Kidney (tissue), 13 donors: ENCODE measurements at regions not wholly inside any gene's neighbourhood (a gene's known extent, or its start where the extent isn't known, plus 50 kb on each side); places are given as distances from the start of the nearest gene placed in this dataset.

Source experiments
- DNase-seq, 5 donors: peaks; one replicate each; pipeline ENCODE4 v3.0.0-alpha.2; 2013 to 2020
- FAIRE-seq: peaks from 2 replicates; lab custom pipeline; 2012; peaks lifted over from hg19 to GRCh38; lab: Jason Lieb, UNC
- H3K27ac ChIP-seq, 2 donors: one replicate each; pipeline ENCODE4 v1.7.0; 2013; ENCODE audit warnings: low read depth in 2 of 2, low read length in 2 of 2, inconsistent platforms in 1 of 2
- H3K27me3 ChIP-seq: one replicate; pipeline ENCODE4 v1.7.1; 2013; ENCODE audit warnings: low read length, inconsistent platforms; ENCODE audit not compliant: control insufficient read depth, insufficient read depth
- H3K36me3 ChIP-seq, 3 donors: one replicate each; pipeline versions ENCODE4 v1.7.0 to v1.7.1; 2013; ENCODE audit warnings: low read length in 3 of 3, control low read depth in 1 of 3, inconsistent platforms in 1 of 3; ENCODE audit not compliant: insufficient read depth in 3 of 3, control insufficient read depth in 2 of 3
- H3K4me1 ChIP-seq, 3 donors: one replicate each; pipeline versions ENCODE4 v1.7.0 to v1.7.1; 2013; ENCODE audit warnings: low read length in 3 of 3, inconsistent platforms in 1 of 3, low read depth in 1 of 3; ENCODE audit not compliant: control insufficient read depth in 2 of 3, insufficient read depth in 2 of 3
- H3K4me3 ChIP-seq, 3 donors: one replicate each; pipeline versions ENCODE4 v1.7.0 to v1.8.1; 2013; ENCODE audit warnings: low read length in 3 of 3, control low read depth in 1 of 3, inconsistent platforms in 1 of 3
- H3K9ac ChIP-seq, 3 donors: one replicate each; pipeline versions ENCODE4 v1.7.0 to v1.7.1; 2013; ENCODE audit warnings: low read length in 3 of 3, control low read depth in 1 of 3, inconsistent platforms in 1 of 3
- H3K9me3 ChIP-seq, 3 donors: one replicate each; pipeline versions ENCODE4 v1.7.0 to v1.7.1; 2013; ENCODE audit warnings: low read length in 3 of 3, control low read depth in 1 of 3, inconsistent platforms in 1 of 3; ENCODE audit not compliant: control insufficient read depth in 2 of 3, insufficient read depth in 1 of 3
- intact Hi-C: fragments of 100-400 bp; cut with DNase I; formaldehyde crosslinking; loops from one replicate; pipeline ENCODE4 v1.11.1; 2022
- TF ChIP-seq, protein P1 (sequence below): IDR thresholded peaks from 3 replicates; pipeline ENCODE4 v1.5.1; 2012; ENCODE audit warnings: mild to moderate bottlenecking, moderate library complexity, borderline replicate concordance; ENCODE audit not compliant: insufficient read depth; ENCODE audit errors: extremely low read depth
- donor health status: control.
- donor health status: control.
- donor health status: control.
- donor health status: control.
- donor health status: control.
- donor health status: DM: yes; HTN: yes; CAD: no.
- donor health status: Normal renal cell carcinoma (clear cell type).

- Histone ChIP-seq H3K36me3 (no peaks in the 10 kb centered on the region), H3K27ac (no peak overlapping the region), H3K4me3 (no peak overlapping the region), H3K4me1 (no peaks in the 10 kb centered on the region), H3K27me3 (no peaks in the 10 kb centered on the region), H3K9ac (no peak overlapping the region), H3K9me3 (no peaks in the 10 kb centered on the region)
- no peak for DNase-seq
- intact Hi-C loops: no loop called here
- no peak for FAIRE-seq
- TF ChIP-seq, protein P1, sequence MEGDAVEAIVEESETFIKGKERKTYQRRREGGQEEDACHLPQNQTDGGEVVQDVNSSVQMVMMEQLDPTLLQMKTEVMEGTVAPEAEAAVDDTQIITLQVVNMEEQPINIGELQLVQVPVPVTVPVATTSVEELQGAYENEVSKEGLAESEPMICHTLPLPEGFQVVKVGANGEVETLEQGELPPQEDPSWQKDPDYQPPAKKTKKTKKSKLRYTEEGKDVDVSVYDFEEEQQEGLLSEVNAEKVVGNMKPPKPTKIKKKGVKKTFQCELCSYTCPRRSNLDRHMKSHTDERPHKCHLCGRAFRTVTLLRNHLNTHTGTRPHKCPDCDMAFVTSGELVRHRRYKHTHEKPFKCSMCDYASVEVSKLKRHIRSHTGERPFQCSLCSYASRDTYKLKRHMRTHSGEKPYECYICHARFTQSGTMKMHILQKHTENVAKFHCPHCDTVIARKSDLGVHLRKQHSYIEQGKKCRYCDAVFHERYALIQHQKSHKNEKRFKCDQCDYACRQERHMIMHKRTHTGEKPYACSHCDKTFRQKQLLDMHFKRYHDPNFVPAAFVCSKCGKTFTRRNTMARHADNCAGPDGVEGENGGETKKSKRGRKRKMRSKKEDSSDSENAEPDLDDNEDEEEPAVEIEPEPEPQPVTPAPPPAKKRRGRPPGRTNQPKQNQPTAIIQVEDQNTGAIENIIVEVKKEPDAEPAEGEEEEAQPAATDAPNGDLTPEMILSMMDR: no peak
Observed at GRCh38 chr16:79826732-79827475, 226.4 kb upstream of the MAF start.

GRCh38 chr16:79825002-79825401 is 224.5 kb upstream of the MAF start:
- intact Hi-C loops: no loop called here
- TF ChIP-seq, protein P1: no peak
- no peak overlapping the region for H3K4me3 ChIP-seq
- DNase-seq: no peak
- no peaks in the 10 kb centered on the region for H3K36me3 ChIP-seq
- FAIRE-seq: no peak
- no peaks in the 10 kb centered on the region for H3K4me1 ChIP-seq
- H3K9ac ChIP-seq: no peak overlapping the region
- H3K9me3 ChIP-seq: no peaks in the 10 kb centered on the region
- H3K27ac ChIP-seq: no peak overlapping the region
- H3K27me3 ChIP-seq: no peaks in the 10 kb centered on the region

DNA sequence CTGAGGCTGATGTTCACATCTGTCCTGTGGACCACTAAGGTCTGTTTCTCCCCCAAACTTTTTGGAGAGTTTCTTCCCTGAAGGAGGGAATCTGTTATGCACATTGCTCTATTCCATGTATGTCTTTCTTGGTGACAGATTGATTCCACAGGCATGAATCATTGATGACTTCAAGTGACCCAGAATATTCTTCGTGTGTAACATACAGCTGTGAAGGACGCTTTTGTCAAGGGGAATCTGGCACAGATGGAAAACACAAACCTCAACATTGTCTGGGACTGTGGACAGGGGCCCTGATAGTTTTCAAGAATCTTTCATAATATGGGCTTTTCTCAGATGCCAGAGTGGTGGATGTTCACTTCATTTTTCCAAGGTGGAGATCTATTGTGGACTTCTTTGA is 223.1 kb upstream of the MAF start:
- Histone ChIP-seq H3K27ac (no peak overlapping the region), H3K4me3 (no peak overlapping the region), H3K9me3 (no peaks in the 10 kb centered on the region), H3K4me1 (no peaks in the 10 kb centered on the region), H3K27me3 (no peaks in the 10 kb centered on the region), H3K36me3 (no peaks in the 10 kb centered on the region), H3K9ac (no peak overlapping the region)
- FAIRE-seq (no peak), DNase-seq (no peak)
- TF ChIP-seq, protein P1: no peak
- intact Hi-C loops: no loop called here
